ENCODE measurements at regions not wholly inside any gene's neighbourhood (a gene's known extent, or its start where the extent isn't known, plus 50 kb on each side); places are given as distances from the start of the nearest gene placed in this dataset.
A peak's percentile ranks its signal among the peaks of the same experiment; 100 is the strongest.

- no peaks in the 10 kb centered on the region for H3K27me3 ChIP-seq (ENCODE audit: insufficient read depth, low read length)
- no peak overlapping the region for H3K27ac ChIP-seq (ENCODE audit: low read depth, low read length)
- H2AFZ ChIP-seq (ENCODE audit: low read length) = peak overlapping the region; percentile 91
- TF ChIP-seq CTCF (IDR thresholded peaks at IDR 0.05; ENCODE audit: extremely low read depth, low read depth, low read length) = no peak
- H3K36me3 ChIP-seq (ENCODE audit: insufficient read depth, low read length) = no peaks in the 10 kb centered on the region
- peak overlapping the region; percentile 87 for H3K4me2 ChIP-seq (ENCODE audit: insufficient read depth, low read length)
- no peaks in the 10 kb centered on the region for H3K79me2 ChIP-seq (ENCODE audit: insufficient read depth, low read length)
- no peak for DNase-seq (ENCODE audit: insufficient read length, low spot score, missing footprints)
- peaks cover 11% of the 10 kb centered on the region for H3K4me1 ChIP-seq (ENCODE audit: insufficient read depth, low read length)
- H4K20me1 ChIP-seq (ENCODE audit: insufficient read depth, low read length) = no peaks in the 10 kb centered on the region
- H3K9me3 ChIP-seq (ENCODE audit: low read depth, low read length) = no peaks in the 10 kb centered on the region
- H3K4me3 ChIP-seq (ENCODE audit: insufficient read depth, low read length) = peak overlapping the region; percentile 85
These were observed 92.5 kb downstream of the CD83 start for GRCh38 chr6:14210077-14210476.

GRCh38 chr6:14210663-14211561 is 93.3 kb downstream of the CD83 start:
- Histone ChIP-seq H3K4me1 (ENCODE audit: insufficient read depth, low read length) (peaks cover 11% of the 10 kb centered on the region), H3K4me3 (ENCODE audit: insufficient read depth, low read length) (peak overlapping the region; percentile 85)

GRCh38 chr6:14211562-14211942 is 94.0 kb downstream of the CD83 start:
- H3K27ac ChIP-seq (ENCODE audit: low read depth, low read length) = peak overlapping the region; percentile 94

More at GRCh38 chr6:14210663-14211561, 93.3 kb downstream of the CD83 start:
- H3K27me3 ChIP-seq (ENCODE audit: insufficient read depth, low read length) = no peaks in the 10 kb centered on the region
- peak; percentile 100 for DNase-seq (ENCODE audit: insufficient read length, low spot score, missing footprints)
- no peaks in the 10 kb centered on the region for H3K79me2 ChIP-seq (ENCODE audit: insufficient read depth, low read length)
- no peaks in the 10 kb centered on the region for H4K20me1 ChIP-seq (ENCODE audit: insufficient read depth, low read length)
- H3K4me2 ChIP-seq (ENCODE audit: insufficient read depth, low read length) = peak overlapping the region; percentile 95
- peak overlapping the region; percentile 98 for H2AFZ ChIP-seq (ENCODE audit: low read length)
- H3K27ac ChIP-seq (ENCODE audit: low read depth, low read length) = peak overlapping the region; percentile 94
- no peaks in the 10 kb centered on the region for H3K36me3 ChIP-seq (ENCODE audit: insufficient read depth, low read length)
- no peaks in the 10 kb centered on the region for H3K9me3 ChIP-seq (ENCODE audit: low read depth, low read length)
- TF ChIP-seq CTCF (IDR thresholded peaks at IDR 0.05; ENCODE audit: extremely low read depth, low read depth, low read length) = peak; percentile 47

More at GRCh38 chr6:14211562-14211942, 94.0 kb downstream of the CD83 start:
- DNase-seq (ENCODE audit: insufficient read length, low spot score, missing footprints) = peak; percentile 90
- Histone ChIP-seq H3K9me3 (ENCODE audit: low read depth, low read length) (no peaks in the 10 kb centered on the region), H4K20me1 (ENCODE audit: insufficient read depth, low read length) (no peaks in the 10 kb centered on the region), H3K27me3 (ENCODE audit: insufficient read depth, low read length) (no peaks in the 10 kb centered on the region), H3K4me3 (ENCODE audit: insufficient read depth, low read length) (peak overlapping the region; percentile 85), H3K4me2 (ENCODE audit: insufficient read depth, low read length) (peak overlapping the region; percentile 95), H3K79me2 (ENCODE audit: insufficient read depth, low read length) (no peaks in the 10 kb centered on the region), H3K4me1 (ENCODE audit: insufficient read depth, low read length) (peaks cover 11% of the 10 kb centered on the region), H3K36me3 (ENCODE audit: insufficient read depth, low read length) (no peaks in the 10 kb centered on the region), H2AFZ (ENCODE audit: low read length) (peak overlapping the region; percentile 98)
- TF ChIP-seq CTCF (IDR thresholded peaks at IDR 0.05; ENCODE audit: extremely low read depth, low read depth, low read length) = no peak
